NCI-H2227 (cell line): ENCODE measurements at regions not wholly inside any gene's neighbourhood (a gene's known extent, or its start where the extent isn't known, plus 50 kb on each side); places are given as distances from the start of the nearest gene placed in this dataset.

ENCODE experiments used
- DNase-seq: peaks from one replicate; lab custom pipeline; 2025; ENCODE audit not compliant: unreplicated experiment; lab: John Stamatoyannopoulos, UW

DNA sequence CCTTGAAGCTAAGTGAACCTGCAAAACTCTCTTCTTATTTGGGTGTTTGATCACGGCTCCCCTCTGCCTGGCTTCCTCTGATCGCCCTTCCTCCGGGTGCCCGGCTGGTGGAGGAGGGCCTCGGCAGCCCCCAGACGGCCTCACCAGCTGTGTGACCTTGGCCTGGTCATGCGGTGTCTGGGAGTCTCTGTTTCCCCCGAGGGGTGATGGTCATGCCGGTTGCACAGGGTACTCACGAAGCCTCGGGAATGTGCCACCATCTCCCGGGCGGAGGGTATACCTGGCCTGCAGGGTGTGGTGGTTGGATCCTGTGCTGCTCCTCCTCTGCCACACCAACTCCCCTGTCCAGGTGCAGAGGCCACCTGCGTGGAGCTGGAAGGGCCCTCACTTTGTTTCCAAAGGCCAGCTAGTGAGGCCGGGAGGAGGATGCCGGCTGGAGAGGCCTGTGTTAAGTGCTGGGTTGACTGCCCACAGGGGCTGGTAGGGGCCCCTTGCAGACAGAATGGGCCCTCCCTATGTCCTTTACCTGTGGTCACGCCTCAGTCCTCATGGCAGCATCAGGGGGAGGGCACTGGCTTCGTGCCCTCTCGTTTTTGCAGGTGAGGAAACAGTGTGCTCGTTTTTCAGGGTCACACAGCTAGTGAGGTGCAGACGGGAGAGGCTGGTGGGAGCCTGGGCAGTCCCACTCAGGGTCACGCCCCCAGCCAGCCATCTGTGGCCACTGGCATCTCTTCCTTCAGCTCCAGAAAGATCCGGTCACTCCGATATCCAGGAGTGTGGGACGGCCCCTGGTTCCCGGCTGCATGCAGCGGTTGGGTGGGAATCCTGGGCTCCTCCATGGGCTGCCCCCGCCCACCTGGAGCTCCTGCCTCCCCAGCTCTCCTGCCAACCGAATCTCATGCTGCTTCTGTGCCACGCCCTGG, 148.5 kb upstream of the GSE1 start:
- no peak for DNase-seq

DNA sequence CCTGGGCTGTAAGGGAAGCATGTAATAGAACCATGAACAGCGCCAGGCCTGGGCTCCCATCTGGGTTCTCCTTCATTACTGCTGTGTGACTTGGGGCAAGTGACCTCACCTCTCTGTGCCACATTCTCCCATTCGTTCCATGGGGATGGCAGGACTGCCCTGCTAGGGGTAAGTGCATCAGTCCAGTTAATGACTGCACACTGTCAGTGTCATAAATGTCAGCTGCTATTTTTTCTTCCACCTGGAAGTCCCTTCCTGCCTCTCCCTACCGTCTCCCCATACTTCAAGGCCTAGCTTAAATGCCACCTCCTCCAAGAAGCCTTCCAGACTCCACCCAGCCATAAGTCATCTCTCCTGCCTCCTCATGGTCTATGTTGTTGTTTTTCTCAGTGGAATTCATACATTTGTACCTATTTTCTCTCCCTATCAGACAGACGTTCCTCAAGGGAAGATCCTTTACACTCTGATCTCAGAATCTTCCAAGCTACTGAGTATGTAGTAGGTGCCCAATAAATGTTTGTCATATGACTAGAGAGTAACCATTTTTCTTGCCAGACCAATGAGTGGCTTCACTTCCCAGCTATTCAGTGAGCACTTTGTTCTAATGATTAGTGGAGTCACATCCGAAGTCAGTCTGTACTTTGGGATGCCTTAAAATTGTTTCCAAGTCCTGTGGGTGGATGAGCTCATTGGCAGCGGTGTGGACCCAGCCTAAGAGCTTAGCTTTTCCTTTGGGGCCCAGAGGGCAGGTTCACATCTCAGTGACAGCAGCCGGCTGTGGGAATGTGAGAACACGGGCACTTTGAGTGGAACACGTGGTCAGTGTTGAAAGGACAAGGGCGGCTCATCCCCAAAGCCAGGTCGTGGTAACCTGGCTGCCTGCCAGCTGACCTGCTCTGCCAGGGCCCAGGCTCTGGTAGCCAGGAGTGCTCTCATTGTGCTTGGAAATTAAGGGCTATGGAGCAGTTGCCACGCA, 147.5 kb upstream of the GSE1 start:
- no peak for DNase-seq

DNA sequence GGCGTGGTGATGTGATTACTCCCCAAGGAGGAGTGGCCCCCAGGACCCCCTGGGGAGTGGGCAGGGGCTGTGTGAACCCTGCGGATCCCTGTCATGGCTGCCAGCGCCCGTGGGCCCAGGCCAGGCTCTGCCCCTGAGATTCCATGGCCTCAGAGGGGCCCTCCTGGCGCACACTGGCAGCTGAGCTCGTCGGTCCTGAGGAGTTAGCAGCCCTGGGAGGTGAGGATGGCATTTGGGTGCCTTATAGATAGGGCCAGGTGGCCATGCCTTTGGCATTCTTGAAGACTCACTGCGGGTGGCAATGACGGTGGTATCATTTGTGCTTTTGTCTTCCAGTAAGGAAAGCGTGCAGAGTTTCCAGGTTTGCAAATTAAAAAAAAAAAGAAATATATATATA, 146.8 kb upstream of the GSE1 start:
- peak; percentile 11 for DNase-seq

DNA sequence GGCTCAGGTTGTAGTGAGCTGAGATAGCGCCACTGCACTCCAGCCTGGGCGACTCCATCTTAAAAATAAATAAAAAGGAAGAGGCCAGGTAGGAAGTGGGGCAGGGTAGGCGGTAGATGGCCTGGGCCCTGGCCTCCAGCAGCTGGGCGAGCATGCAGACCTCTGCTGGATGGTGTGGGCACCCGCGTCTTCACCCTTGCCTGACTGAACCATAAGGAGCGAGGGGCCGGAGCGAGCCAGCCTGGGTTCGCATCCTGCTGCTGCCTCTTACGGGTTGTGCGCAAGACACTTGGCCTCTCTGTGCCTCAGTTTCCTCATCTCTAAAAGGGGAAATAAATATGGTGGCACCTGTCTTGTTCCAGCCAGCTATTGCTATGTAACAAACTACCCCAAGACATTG, 146.1 kb upstream of the GSE1 start:
- no peak for DNase-seq

DNA sequence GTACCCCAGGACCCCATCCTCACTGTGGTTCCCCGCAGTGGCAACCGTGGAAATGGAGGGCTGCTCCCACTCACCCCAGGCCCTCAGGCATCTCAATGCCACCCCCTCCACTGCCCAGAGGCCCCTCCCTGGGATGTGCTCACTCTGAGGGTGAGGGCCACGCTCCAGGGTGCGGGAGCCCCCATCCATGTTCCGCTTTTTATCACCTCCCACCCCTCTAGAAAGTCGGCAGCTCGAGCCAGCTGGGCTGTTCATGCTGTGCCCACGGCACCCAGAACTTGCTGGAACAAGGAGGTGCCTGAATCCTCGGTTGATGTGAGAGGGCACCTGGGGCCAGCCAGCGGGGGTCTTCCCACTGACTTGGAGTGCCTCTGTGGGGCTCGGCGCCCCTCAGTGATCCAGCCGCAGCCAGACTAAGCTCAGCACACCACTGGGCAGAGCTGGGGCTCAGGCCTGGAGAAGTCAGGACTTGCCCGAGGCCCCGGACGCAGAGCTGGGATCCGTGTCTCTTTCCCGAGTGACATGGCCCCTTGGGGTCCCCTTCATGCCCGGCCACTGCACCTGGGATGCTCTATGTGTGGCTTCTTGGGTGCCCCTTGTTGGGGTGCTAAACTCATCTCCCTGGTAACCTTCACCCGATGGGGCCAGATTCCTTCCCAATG, 143.1 kb upstream of the GSE1 start:
- DNase-seq = no peak

DNA sequence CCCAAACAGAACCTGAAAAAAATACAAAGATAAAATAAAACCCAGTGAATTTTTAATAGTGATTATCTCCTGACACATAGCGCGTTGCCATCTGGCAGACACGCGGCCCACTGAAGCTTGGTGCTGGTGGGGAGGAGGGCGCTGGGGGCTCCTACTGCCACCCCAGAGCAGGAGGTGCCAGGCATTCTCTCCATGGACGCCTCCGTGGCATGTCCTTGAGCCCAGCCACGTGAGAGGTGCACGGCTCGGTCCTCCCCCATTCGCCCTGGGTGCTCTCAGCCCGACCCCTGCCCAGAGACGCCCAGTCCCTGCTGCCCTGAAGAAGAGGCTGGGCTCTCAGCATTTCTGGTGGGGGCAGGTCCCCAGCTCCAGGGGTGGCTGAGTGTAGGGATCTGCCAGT, 142.2 kb upstream of the GSE1 start:
- no peak for DNase-seq

DNA sequence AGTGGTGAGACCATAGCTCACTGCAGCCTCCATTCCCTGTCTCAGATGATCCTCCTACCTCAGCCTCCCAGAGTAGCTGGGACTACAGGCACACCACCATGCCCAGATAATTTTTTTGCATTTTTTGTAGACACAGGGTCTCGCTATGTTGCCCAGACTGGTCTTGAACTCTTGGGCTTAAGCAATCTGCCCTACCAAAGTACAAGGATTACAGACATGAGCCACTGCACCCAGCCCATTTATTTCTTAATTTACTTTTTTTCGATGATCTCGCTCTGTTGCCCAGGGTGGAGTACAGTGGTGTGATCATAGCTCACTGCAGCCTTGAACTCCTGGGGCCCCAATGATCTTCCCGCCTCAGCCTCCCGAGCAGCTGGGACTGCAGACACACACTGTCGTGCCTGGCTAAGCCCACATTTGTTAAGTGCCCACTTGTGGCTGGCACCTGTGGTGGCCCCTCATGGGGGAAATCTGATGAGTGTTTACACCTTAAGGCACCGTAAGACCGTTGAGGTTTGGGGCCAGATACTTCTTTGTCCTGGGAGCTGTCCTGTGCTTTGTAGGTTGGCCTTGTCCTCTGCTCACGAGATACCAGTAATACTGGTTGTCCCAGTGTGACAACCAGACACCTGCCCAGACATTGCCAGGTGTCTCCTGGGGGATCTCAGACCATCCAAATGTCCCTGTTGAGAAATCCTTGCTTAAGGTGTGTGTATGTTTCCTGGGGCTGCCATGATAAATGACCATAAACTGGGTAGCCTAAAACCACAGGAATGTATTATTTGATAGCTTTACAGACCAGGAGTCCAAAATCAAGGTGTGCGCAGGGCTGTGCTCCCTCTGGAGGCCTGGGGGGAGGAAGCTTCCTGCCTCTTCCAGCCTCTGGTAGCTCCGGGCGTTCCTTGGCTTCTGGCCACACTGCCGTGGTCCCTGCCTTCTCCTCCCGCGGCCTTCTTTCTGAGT, 141.4 kb upstream of the GSE1 start:
- DNase-seq = no peak

DNA sequence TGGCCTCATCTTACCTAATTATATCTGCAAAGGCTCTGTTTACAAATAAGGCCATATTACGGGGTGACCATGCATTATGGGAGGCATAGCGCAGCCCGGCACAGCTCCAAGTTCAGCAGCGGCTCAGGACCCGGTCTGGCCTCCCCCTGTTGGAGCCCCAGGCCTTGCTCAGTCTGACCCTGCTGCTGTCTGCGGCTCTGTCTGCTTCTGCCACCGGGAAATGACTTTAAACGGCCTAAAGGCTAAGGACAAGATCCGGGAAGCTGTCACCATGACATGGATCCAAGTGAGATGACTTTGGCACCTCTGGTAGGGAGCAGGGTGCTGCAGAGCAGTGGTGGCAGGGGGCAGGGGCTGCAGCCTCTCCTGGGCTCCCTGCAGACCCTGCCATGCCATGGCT, 140.6 kb upstream of the GSE1 start:
- no peak for DNase-seq

DNA sequence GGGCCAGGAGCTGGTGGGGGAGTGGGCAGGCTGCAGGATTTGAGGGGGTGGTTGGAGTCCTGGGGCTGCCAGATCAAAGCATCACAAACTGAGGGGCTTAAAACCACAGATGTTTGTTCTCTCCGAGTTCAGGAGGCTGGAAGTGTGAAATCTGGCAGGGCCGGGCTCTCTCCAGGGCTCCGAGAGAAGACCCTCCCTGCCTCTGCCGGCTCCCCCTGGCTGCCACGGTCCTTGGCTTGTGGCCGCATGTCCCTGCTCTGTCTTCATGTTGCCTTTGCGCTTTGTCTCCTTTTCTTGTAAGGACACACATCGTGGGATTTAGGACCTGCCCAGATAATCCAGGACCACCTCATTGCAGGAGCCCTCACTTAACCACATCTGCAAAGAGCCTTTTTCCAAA, 139.8 kb upstream of the GSE1 start:
- no peak for DNase-seq

DNA sequence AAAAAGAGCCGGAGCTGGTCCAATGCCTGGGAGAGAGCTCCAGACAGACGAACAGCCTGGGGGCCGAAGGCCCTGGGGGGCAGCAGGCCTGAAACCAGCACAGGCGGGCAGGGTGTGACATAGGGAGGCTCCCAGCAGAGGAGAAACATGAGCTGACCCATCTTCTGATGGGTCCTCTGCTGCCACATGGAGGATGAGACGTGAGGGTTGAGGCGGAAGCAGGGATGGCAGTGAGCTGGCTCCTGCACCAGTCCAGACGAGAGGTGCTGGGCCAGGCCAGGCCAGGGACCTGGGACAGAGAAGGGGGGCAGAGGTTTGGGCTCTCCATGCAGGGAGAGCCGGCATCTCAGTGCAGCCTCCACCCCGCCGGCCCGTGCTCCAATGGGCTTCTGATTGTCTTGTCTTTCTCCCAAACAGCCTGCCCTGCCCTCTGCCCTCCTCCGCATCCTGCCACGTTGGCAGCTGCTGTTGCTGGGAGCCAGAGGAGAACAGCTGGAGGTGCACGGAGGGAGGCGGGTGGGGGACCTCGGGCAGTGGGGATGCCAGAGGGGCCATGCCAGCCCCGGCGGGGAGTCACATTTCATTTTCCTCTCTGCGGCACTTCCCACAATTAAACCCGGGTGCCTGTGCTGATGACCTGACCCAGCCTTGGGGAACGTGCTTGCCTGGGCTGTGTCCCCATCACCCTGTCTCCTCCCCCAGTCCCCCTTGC, 139.1 kb upstream of the GSE1 start:
- no peak for DNase-seq

DNA sequence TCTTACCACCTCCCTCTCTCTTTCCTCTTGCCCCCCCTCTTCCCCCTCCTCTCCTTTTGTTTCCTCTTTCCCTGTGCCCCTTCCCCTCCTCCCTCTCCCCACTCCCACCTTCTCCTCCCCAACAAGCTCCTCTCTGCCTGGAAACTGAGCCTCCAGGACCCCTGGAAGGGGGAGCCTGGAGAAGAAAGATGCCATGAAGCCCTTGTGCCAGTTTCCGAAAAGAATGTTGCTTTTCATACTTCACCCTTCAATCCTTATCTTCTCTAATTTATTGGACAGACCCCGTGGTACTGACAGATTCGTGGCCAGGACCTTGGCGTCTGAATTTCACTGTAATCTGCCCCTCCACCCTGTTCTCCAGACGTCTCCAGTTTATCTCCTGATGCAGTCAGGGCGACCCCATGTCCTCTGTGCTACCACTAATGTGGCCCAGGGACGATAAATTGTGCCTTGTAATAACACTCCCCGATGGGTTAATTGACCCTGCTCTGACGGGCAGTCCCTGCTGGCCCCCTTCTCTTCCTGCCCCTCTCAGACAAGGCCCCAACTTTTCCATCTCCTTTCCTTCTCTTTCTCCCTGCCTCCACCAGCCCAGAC, 138.4 kb upstream of the GSE1 start:
- DNase-seq = no peak

DNA sequence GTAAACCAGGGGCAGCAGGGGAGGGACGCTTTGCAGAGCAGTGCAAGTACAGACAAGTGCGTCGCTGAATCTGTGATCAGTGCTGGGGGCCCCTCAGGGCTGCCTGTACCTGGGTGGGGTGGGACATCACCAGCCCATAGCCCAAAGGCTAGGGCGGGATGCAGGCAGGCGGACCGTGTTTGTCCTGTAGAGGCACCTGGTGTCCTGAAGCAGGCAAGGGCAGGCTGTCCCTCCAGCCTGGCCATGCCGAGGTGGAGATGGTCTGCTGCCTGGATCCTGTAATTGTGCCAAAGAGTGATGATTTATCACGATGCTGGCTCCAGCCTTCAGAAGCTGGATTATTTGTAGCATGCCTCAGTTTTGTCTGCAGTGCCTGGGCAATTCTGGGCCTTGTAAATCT, 137.9 kb upstream of the GSE1 start:
- no peak for DNase-seq

DNA sequence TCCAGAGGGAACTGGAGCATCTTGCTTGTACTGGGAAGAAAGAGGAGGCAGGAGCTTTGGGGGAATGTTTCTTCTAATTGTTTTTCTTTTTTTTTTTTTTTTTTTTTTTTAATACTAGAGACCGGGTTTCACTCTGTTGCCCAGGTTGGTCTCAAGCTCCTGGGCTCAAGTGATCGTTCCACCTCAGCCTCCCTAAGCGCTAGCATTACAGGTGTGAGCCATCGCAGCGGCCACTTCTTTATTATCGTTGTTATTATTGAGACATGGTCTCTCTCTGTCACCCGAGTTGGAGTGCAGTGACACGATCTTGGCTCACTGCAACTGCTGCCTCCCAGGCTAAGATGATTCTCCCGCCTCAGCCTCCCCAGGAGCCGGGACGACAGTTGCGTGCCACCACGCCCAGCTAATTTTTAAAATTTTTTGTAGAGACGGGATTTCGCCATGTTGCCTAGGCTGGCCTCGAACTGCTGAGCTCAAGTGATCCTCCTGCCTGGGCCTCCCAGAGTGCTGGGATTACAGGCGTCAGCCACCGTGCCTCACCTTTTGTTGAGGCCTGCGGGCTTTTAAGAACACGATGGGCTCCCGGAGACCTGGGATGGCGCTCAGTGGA, 137.3 kb upstream of the GSE1 start:
- no peak for DNase-seq

DNA sequence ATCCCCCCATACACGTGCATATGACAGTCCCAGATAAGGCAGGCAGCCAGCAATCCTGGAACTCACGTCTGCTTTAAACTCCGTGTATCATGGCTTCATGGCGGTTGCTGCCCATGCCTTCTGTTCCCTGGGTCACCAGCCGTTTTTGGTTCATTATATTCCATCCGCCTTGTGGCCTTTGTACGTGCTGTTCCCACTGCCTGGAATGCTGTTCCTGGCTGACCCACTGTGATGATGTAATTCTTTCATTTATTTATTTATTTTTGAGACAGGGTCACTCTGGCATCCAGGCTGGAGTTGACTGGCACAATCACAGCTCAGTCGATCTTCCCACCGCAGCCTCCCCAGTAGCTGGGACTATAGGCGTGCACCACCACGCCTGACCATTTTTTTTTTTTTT, 136.7 kb upstream of the GSE1 start:
- DNase-seq = no peak

DNA sequence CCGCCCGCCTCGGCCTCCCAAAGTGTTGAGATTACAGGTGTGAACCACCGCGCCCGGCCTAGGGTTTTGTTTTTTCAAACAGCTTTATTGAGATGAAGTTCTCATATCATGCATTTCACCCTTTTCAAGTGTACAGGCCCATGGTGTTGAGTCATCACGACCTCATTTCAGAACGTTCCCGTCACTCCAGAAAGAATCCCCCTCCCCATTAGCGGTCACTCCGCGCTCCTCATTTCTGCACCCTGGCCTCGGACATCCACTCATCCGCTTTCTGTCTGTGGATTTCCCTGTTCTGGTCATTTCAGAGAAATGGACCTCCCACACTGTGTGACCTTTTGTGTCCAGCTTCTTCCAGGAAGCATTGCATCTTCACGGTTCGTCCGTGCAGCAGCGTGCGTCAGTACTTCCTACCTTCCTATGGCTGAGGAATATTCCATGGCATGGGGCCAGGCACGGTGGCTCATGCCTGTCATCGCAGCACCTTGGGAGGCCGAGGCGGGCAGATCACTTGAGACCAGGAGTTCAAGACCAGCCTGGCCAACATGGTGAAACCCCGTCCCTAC, 135.2 kb upstream of the GSE1 start:
- DNase-seq = no peak

DNA sequence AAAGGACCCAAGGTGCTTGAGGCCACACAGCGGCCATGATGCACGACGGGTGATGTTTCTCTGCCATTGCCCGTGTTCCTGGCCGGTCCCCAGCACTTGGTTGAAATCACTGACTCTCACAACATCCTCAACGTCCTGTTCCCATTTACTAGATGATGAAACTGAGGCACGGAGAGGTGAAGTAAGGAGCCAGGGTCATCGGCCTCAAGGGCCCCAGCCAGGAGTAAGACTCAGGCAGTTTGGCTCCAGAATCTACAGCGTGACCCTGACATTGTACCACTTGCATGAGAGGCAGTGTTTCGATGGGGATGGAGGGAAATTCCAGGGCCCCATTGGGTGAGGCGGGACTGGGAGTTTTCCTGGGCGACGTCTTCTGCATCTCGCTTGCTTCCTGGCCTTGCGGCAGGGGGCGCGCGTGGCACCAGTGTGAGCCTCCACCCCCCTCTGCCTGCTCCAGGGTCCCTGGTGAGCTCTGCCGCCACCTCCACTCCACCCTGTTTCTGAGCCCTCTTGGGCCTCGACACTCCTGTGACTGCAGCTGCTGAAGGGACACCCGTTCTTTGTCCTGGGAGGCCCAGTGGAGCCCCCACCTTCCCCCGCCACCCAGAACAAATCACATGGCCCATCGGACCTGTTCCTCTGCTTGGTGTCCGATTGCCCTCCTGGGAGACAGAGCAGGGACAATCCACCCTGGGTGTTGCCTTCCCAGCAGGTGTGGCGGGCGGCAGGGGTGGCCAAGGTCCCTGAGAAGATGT, 133.0 kb upstream of the GSE1 start:
- DNase-seq = no peak

DNA sequence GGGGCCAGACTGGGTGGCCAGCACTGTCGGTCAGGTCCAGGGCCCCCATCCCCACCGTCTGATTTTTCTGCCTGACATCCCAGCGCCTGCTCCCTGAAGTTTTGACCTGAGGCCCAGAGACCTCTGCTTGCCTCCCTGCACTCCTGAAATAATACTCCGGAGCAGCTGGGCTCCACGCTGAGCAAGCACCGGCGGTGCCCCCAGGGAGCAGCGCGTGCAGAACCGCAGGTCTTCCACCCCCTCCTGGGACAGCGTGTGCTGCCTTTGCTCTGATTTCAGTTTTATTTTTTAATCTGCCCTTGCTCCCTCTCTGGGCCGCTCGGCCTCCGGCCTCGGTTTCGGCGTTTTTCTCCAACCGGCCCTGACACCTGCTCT, 132.4 kb upstream of the GSE1 start:
- no peak for DNase-seq

DNA sequence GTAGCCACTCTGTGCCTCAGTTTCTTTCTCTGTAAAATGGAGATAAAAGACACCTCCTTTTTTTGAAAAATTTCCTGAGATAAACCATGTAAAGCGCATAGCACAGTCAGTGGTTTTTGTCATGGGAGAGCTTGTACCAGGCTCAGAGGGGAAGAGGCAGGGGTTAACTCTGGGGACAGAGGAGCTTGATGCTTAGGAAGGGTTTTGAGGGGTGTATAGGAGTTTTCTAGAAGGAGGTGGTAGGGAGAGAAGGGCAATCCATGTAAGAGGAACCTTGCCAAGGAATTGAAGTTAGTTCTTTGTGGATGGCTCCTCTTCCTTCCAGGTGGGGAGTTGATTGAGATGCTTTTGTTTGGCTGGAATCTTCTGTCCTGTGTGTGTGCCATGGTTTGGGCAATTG, 131.9 kb upstream of the GSE1 start:
- no peak for DNase-seq
